ENCODE measurements at regions not wholly inside any gene's neighbourhood (a gene's known extent, or its start where the extent isn't known, plus 50 kb on each side); places are given as distances from the start of the nearest gene placed in this dataset.

GRCh38 chr11:28763151-28763550, 655.0 kb downstream of the METTL15 start:
- TF ChIP-seq CTCF (conservative IDR thresholded peaks at IDR 0.05; ENCODE audit: low read length) (no peak), EZH2phosphoT487 (IDR thresholded peaks at IDR 0.05; ENCODE audit: borderline replicate concordance) (no peak)

Measured in Loucy (cell line).